Activated naive CD8-positive, alpha-beta T cell treated with anti-CD3 and anti-CD28 coated beads, Interleukin-2, amount 10 ng/mL, durations not matched to agents 7 days and 5 days (primary cell): ENCODE measurements at regions not wholly inside any gene's neighbourhood (a gene's known extent, or its start where the extent isn't known, plus 50 kb on each side); places are given as distances from the start of the nearest gene placed in this dataset.

Source experiments
- ATAC-seq: fragments of 150-1000 bp; cut with Tn5 transposase; one replicate; pipeline ENCODE4 v1.10.0; 2021; ENCODE audit warnings: low read depth, moderate library complexity
- POLR2A ChIA-PET: fragments of 350-600 bp; sonication (Branson Sonifier 250); formaldehyde crosslinking; loops from one replicate; lab custom pipeline; 2021; ENCODE audit warnings: antibody characterized with exemption; lab: Charles Lee
- DNase-seq: peaks from one replicate; pipeline ENCODE4 v3.0.0; 2021
- H3K27ac Mint-ChIP-seq: one replicate; pipeline ENCODE4 v1.8.0; 2022; ENCODE audit warnings: mild to moderate bottlenecking, mixed read lengths
- H3K27me3 Mint-ChIP-seq: one replicate; pipeline ENCODE4 v1.8.0; 2022; ENCODE audit warnings: mild to moderate bottlenecking, moderate library complexity, mixed read lengths
- H3K36me3 Mint-ChIP-seq: one replicate; pipeline ENCODE4 v1.8.0; 2021; ENCODE audit warnings: mild to moderate bottlenecking, mixed read lengths
- H3K4me1 Mint-ChIP-seq: one replicate; pipeline ENCODE4 v1.8.0; 2021; ENCODE audit warnings: mixed read lengths
- H3K4me3 Mint-ChIP-seq: one replicate; pipeline ENCODE4 v1.8.0; 2022; ENCODE audit warnings: mild to moderate bottlenecking, moderate library complexity, mixed read lengths
- H3K9me3 Mint-ChIP-seq: one replicate; pipeline ENCODE4 v1.8.0; 2021; ENCODE audit warnings: mixed read lengths

DNA sequence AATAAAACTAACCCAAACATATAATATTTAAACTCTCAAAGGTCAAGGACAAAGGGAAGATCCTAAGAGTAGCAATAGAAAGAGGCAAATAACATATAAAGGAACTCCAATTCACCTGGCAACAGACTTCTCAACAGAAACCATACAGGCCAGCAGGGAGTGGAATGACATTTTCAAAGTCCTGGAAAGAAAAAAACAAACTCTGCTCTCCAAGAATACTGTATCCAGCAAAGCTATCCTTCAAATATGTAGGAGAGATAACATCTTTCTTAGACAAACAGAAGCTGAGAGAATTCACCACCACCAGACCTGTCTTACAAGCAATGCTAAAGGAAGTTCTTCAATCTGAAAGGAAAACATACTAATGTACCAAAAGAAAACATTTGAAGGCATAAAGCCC is 51.5 kb upstream of the TMEM158 start:
- POLR2A ChIA-PET: no interaction called here
- H3K9me3 Mint-ChIP-seq: peaks cover 19% of the 10 kb centered on the region
- H3K27ac Mint-ChIP-seq: no peak overlapping the region
- DNase-seq (no peak), ATAC-seq (no peak)
- no peaks in the 10 kb centered on the region for H3K36me3 Mint-ChIP-seq
- H3K27me3 Mint-ChIP-seq: peaks cover 21% of the 10 kb centered on the region
- H3K4me1 Mint-ChIP-seq: no peaks in the 10 kb centered on the region
- H3K4me3 Mint-ChIP-seq: no peak overlapping the region

DNA sequence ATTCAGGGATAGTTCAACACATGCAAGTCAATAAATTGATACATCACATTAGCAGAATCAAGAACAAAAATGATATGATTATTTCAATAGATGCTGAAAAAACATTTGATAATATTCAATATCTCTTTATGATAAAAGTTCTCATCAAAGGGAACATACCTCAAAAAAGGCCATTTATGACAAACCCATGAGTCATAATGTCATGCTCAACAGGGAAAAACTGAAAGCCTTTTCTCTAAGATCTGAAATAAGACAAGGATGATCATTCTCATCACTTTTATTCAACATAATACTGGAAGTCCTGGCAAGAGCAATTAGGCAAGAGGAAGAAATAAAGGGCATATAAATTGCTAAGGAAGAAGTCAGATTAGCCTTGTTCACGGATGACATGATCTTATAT is 54.1 kb upstream of the TMEM158 start:
- Mint-ChIP-seq H3K36me3 (no peaks in the 10 kb centered on the region), H3K4me3 (no peak overlapping the region), H3K27me3 (peaks cover 32% of the 10 kb centered on the region), H3K4me1 (no peaks in the 10 kb centered on the region), H3K9me3 (peaks cover 19% of the 10 kb centered on the region), H3K27ac (no peak overlapping the region)
- ATAC-seq (no peak), DNase-seq (no peak)
- POLR2A ChIA-PET: no interaction called here

DNA sequence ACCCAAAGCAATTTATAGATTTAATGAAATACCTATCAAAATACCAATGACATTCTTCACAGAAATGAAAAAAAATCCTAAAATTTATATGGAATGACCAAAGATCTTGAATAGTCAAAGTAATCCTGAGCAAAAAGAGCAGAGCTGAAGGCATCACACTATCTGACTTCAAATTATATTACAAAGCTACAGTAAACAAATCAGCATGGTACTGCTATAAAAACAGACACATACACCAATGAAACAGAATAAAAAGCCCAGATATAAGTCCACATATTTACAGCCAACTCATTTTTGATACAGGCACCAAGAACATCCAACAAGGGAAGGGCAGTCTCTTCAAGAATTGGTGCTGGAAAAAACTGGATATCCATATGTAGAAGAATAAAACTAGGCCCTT is 54.9 kb upstream of the TMEM158 start:
- H3K4me1 Mint-ChIP-seq: no peaks in the 10 kb centered on the region
- POLR2A ChIA-PET: no interaction called here
- ATAC-seq (no peak), DNase-seq (no peak)
- peaks cover 38% of the 10 kb centered on the region for H3K27me3 Mint-ChIP-seq
- peaks cover 19% of the 10 kb centered on the region for H3K9me3 Mint-ChIP-seq
- no peaks in the 10 kb centered on the region for H3K36me3 Mint-ChIP-seq
- H3K4me3 Mint-ChIP-seq: no peak overlapping the region
- no peak overlapping the region for H3K27ac Mint-ChIP-seq

DNA sequence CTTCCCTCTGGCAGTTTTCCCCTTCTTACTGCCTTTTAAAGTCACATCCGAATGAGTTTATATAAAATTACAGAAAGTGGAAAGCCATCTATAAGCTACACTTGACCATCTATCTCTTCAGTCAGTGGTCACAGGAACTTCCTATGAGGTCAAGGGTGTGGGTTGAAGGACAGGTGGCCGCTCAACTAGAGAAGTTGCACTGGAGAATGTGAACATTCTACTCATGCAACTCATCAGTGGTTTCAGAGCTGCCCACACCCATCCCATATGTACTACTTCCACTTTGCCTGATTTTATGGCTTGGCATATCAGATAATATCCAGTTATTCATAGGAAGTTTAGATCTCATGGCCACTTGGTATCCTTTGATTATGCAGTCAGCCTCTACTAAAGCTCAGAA is 57.4 kb upstream of the TMEM158 start:
- Mint-ChIP-seq H3K4me1 (no peaks in the 10 kb centered on the region), H3K9me3 (peaks cover 18% of the 10 kb centered on the region), H3K27me3 (peaks cover 44% of the 10 kb centered on the region), H3K36me3 (no peaks in the 10 kb centered on the region), H3K4me3 (no peak overlapping the region), H3K27ac (no peak overlapping the region)
- ATAC-seq: no peak
- POLR2A ChIA-PET: no interaction called here
- DNase-seq: no peak

DNA sequence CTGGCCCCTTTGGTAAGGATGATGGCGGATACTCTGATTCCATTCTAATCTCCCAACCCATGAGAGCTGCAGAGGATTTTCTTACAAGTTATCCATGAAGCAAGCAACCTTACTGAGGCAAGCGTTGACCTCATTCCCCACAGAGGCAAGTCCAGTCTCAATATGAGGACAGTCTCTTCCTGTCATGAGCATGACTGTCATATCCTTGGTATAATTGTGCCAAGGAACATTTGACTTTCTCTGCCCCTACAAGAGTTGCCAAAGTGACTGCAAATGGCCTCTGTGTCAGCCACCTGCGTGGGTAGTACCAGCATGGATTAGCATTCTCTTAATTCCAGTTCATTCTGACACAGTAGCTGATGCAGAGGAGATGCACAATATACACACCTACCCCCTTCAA is 71.2 kb upstream of the TMEM158 start:
- Mint-ChIP-seq H3K4me3 (no peak overlapping the region), H3K27ac (no peak overlapping the region), H3K4me1 (no peaks in the 10 kb centered on the region), H3K36me3 (no peaks in the 10 kb centered on the region), H3K9me3 (peaks cover 4% of the 10 kb centered on the region), H3K27me3 (peaks cover 36% of the 10 kb centered on the region)
- DNase-seq: no peak
- POLR2A ChIA-PET: no interaction called here
- ATAC-seq: no peak

DNA sequence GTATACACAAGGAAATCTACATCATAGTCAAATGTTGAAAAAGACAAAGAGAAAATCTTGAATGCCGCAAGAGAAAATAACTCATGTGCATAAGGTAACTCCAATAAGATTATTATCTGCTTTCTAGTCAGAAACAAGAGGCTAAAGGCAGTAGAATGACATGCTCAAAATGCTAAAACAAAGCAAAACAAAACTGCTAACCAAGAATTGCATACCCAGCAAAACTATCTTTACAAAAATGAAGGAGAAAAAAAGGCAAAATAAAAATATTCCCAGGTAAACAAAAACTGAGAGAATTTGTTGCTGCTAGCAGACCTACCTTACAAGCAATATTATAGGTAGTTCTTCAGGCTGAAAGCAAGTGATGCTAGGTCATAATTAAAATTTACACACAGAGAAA is 76.4 kb upstream of the TMEM158 start:
- Mint-ChIP-seq H3K36me3 (no peaks in the 10 kb centered on the region), H3K9me3 (peaks cover 7% of the 10 kb centered on the region), H3K27me3 (peaks cover 39% of the 10 kb centered on the region), H3K4me3 (no peak overlapping the region), H3K27ac (no peak overlapping the region), H3K4me1 (no peaks in the 10 kb centered on the region)
- ATAC-seq (no peak), DNase-seq (no peak)
- POLR2A ChIA-PET: no interaction called here

DNA sequence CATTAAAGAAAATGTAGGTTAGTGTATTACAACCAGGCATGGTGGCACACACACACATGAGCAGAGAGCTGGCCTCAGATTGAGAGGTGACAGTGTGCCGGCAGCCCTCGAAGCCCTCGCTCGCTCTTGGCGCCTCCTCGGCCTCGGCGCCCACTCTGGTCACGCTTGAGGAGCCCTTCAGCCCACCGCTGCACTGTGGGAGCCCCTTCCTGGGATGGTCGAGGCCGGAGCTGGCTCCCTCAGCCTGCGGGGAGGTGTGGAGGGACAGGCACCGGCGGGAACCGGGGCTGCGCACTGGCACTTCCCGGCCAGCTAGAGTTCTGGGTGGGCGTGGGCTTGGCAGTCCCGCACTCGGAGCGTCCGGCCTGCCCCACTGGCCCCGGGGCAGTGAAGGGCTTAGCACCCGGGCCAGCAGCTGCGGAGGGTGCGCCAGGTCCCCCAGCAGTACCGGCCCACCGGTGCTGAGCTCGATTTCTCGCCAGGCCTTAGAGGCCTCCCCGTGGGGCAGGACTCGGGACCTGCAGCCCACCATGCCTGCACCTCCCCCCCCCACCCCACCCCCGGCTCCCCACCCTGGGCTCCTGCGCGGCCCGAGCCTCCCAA is 80.4 kb upstream of the TMEM158 start:
- no peaks in the 10 kb centered on the region for H3K4me1 Mint-ChIP-seq
- H3K36me3 Mint-ChIP-seq: no peaks in the 10 kb centered on the region
- peaks cover 5% of the 10 kb centered on the region for H3K9me3 Mint-ChIP-seq
- ATAC-seq (no peak), DNase-seq (no peak)
- H3K27ac Mint-ChIP-seq: no peak overlapping the region
- POLR2A ChIA-PET: no interaction called here
- H3K27me3 Mint-ChIP-seq: peaks cover 28% of the 10 kb centered on the region
- H3K4me3 Mint-ChIP-seq: no peak overlapping the region

DNA sequence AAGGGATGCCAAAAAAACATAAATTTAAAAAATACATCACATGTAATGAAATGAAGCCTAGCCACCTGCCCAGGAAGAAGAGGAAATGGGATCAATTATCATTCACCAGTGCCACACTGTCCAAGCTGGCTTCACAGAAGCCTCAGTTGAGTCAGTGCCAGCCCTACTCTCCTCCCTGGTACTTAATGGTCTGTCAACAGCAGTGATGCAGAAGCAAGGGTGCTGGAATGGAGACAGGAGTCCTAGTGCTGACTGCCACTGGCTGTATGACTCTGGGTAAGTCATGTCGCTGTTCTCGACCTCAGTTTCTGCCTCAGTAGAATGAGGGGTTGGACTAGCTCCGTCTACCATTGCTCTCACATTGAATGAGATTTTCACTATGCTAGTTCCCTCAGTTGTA is 78.5 kb upstream of the LARS2 start:
- Mint-ChIP-seq H3K27me3 (peaks cover 22% of the 10 kb centered on the region), H3K36me3 (no peaks in the 10 kb centered on the region), H3K27ac (no peak overlapping the region), H3K9me3 (peaks cover 1% of the 10 kb centered on the region), H3K4me1 (no peaks in the 10 kb centered on the region), H3K4me3 (no peak overlapping the region)
- DNase-seq (no peak), ATAC-seq (no peak)
- POLR2A ChIA-PET: no interaction called here

DNA sequence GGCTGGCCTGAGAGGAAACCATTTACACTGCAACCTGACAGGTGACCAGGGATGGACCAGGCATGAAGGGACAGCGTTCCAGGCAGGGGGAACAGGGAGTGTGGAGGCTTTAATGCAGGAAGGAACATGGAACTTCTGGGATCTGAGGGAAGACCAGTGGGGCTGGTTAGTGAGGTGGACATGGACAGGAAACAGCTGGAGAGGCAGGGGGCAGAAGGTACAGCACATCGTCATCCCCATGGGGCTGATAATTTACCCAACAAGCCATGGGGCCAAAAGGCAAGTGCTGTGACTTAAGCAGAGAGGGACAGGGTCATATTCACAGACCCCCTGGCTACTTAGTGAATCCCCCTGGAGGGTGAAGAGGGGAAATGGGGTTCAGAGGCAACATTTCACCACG is 77.0 kb upstream of the LARS2 start:
- H3K4me1 Mint-ChIP-seq: no peaks in the 10 kb centered on the region
- ATAC-seq (no peak), DNase-seq (no peak)
- no peak overlapping the region for H3K4me3 Mint-ChIP-seq
- no peak overlapping the region for H3K27ac Mint-ChIP-seq
- H3K27me3 Mint-ChIP-seq: peaks cover 22% of the 10 kb centered on the region
- H3K36me3 Mint-ChIP-seq: no peaks in the 10 kb centered on the region
- peaks cover 4% of the 10 kb centered on the region for H3K9me3 Mint-ChIP-seq
- POLR2A ChIA-PET: no interaction called here

DNA sequence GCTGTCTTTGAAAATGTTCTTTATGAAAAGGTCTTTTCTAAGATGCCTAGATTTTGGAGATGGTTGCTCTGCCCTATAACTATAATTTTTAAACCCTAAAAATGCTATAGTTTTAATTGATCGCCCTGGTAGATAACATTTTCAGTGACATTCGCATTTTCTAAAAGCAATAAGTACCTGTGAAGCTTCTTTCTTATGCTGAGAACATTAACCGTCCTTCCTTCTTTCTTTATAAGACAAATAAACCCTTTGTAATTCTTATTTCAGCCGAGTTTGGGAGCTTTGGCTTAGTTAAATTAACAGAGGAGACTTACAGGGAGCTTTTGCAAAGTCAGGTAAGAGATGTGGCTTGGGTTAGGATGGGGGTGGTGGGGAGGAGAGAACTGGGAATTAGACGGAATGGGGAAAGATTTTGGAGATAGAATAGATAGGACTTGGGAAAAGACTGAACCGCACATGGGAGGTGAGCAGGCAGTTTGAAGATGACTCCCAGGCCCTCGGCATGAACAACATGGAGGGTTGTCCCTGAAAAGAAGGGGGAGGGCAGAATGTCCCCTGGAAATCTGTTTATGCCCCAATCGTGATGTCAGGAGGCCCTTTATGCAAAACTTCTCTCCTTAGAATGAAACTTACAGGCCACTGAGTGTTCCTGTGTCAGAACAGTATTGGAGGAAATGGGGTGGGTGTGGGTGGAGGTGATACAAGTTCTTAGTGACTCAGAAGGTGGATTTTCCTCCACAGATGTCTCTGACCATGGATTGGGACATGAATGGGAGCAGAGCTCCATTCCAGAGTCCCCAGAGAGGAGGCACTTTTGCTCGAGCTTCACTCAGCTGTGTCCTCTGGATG is 76.2 kb upstream of the LARS2 start:
- no peak for ATAC-seq
- Mint-ChIP-seq H3K9me3 (peaks cover 3% of the 10 kb centered on the region), H3K36me3 (no peaks in the 10 kb centered on the region), H3K27ac (no peak overlapping the region), H3K4me1 (no peaks in the 10 kb centered on the region), H3K4me3 (no peak overlapping the region), H3K27me3 (peaks cover 28% of the 10 kb centered on the region)
- DNase-seq: no peak
- POLR2A ChIA-PET: no interaction called here

DNA sequence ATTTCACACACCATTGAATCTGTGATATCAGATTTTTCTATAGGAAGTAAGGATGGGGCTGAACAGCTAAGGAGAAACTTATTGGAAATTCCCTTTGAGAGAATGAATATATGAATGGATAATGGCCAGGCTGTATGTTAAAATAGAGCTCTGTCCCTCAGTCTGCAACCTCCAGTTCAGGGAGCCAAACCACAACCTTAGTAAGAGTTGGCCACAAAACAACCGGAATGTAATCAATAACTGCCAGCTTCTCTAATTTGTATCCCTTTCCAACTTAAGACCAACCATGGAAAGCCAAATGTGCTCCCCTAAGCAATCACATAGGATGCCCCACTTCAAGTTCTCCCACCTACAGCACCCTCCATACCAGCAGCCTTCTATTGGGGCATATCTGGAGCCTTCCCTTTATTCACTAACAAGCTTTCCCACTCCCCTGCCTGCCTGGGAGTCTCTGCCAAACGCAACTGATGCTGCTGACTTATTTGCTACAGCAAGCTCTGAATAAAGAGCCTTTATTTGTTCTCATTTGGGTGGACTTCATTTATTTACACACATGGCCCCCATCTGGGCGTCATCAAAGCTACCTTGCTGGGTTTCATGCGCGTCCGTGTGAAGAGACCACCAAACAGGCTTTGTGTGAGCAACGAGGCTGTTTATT is 75.4 kb upstream of the LARS2 start:
- ATAC-seq (no peak), DNase-seq (no peak)
- Mint-ChIP-seq H3K4me1 (no peaks in the 10 kb centered on the region), H3K27ac (no peak overlapping the region), H3K36me3 (no peaks in the 10 kb centered on the region), H3K9me3 (peaks cover 2% of the 10 kb centered on the region), H3K27me3 (peaks cover 28% of the 10 kb centered on the region), H3K4me3 (no peak overlapping the region)
- POLR2A ChIA-PET: no interaction called here

DNA sequence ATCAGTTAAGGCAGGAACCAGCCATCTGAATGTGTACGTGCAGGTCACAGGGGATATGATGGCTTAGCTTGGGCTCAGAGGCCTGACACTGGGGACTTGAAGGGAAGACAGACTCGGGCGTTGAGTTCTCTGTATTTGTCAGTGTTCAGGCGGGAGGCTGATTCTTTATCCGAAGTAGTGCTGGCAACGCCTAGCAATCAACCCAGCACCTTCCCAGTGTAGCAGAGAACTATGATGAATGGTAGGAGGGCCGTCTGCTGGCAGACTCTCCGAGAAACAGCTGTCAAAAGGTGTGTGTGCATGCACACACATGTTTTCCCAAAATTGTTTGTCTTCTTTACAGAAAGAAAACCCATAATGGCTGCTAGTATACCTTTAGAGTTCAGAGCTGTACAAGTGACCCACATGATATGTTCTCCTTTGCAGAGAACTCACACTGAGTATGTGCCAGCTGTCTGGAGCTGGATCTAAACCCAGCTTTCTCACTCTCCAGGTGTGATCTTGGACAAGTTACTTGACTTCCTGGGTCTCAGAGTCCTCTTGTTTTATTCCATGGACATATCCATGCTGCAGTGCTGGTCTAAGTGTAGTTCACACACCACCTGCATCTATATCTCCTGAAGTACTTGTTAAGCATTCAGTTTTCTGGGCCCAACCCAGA is 74.5 kb upstream of the LARS2 start:
- Mint-ChIP-seq H3K36me3 (no peaks in the 10 kb centered on the region), H3K9me3 (peaks cover 2% of the 10 kb centered on the region), H3K4me1 (no peaks in the 10 kb centered on the region), H3K27ac (no peak overlapping the region), H3K4me3 (no peak overlapping the region), H3K27me3 (peaks cover 28% of the 10 kb centered on the region)
- DNase-seq (no peak), ATAC-seq (no peak)
- POLR2A ChIA-PET: no interaction called here

DNA sequence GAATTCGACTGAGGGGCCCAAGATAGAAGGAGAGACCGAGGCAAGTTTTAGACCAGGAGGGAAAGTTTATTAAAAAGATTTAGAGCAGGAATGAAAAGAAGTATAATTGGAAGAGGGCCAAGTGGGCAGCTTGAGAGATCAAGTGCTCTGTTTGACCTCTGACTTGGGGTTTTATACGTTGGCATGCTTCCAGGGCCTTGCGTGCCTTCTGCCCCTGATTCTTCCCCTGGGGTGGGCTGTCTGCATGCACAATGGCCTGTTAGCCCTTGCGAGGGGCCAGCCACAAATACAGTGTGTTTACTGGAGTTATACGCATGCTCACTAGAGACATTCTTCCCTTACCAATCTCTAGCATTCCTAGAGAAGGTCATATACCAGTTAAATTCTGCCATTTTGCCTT is 70.7 kb upstream of the LARS2 start:
- DNase-seq (no peak), ATAC-seq (no peak)
- Mint-ChIP-seq H3K36me3 (no peaks in the 10 kb centered on the region), H3K9me3 (peaks cover 2% of the 10 kb centered on the region), H3K4me1 (peaks cover 3% of the 10 kb centered on the region), H3K4me3 (no peak overlapping the region), H3K27me3 (peaks cover 15% of the 10 kb centered on the region), H3K27ac (no peak overlapping the region)
- POLR2A ChIA-PET: no interaction called here
